HEK293 (cell line): ENCODE measurements at regions not wholly inside any gene's neighbourhood (a gene's known extent, or its start where the extent isn't known, plus 50 kb on each side); places are given as distances from the start of the nearest gene placed in this dataset.

ENCODE experiments used
- ZNF184 ChIP-seq: fragments of 450-650 bp; IDR thresholded peaks from 2 replicates; pipeline ENCODE4 v1.5.1; 2018; ENCODE audit warnings: missing biosample characterization, mild to moderate bottlenecking, missing genetic modification characterization
- ZNF19 ChIP-seq: fragments of 450-650 bp; formaldehyde crosslinking; IDR thresholded peaks from 2 replicates; pipeline ENCODE4; 2016; ENCODE audit warnings: missing biosample characterization, missing genetic modification characterization, low read depth
- ZNF223 ChIP-seq: fragments of 450-650 bp; formaldehyde crosslinking; IDR thresholded peaks from 2 replicates; pipeline ENCODE4 v1.5.1; 2016; ENCODE audit warnings: missing biosample characterization, missing genetic modification characterization
- ZNF274 ChIP-seq, 2 experiments: fragments of 200-500 bp in 1 of 2; fragments of 450-650 bp in 1 of 2; sonication (Bioruptor generic) in 1 of 2; formaldehyde crosslinking in 1 of 2; IDR thresholded peaks; 2 replicates each; pipeline versions ENCODE4 v1.5.1 to v1.6.1; 2014 to 2016; ENCODE audit warnings: borderline replicate concordance in 1 of 2, inconsistent platforms in 1 of 2, low read length in 1 of 2, missing biosample characterization in 1 of 2, missing genetic modification characterization in 1 of 2
- ZNF341 ChIP-seq: fragments of 450-650 bp; formaldehyde crosslinking; IDR thresholded peaks from 2 replicates; pipeline ENCODE4; 2016; ENCODE audit warnings: low read depth, missing biosample characterization, missing genetic modification characterization
- ZNF830 ChIP-seq: fragments of 450-650 bp; IDR thresholded peaks from 2 replicates; pipeline ENCODE4 v1.5.0; 2018; ENCODE audit warnings: missing biosample characterization, missing genetic modification characterization, low read depth, mild to moderate bottlenecking, moderate library complexity
- TF ChIP-seq, protein P1 (sequence below): fragments of 450-650 bp; formaldehyde crosslinking; IDR thresholded peaks from 2 replicates; pipeline ENCODE4 v1.5.1; 2016; ENCODE audit warnings: missing biosample characterization, missing genetic modification characterization
- TF ChIP-seq, protein P2 (sequence below): fragments of 450-650 bp; formaldehyde crosslinking; IDR thresholded peaks from 2 replicates; pipeline ENCODE4 v1.5.1; 2016; ENCODE audit warnings: missing biosample characterization, missing genetic modification characterization, borderline replicate concordance
- TF ChIP-seq, protein P3 (sequence below): IDR thresholded peaks from 2 replicates; pipeline ENCODE4 v1.6.1; 2011; ENCODE audit warnings: mild to moderate bottlenecking, low read depth, low read length, borderline replicate concordance
- TF ChIP-seq, protein P4 (sequence below): fragments of 450-650 bp; IDR thresholded peaks from 2 replicates; pipeline ENCODE4 v1.5.1; 2018; ENCODE audit warnings: missing biosample characterization, mild to moderate bottlenecking, missing genetic modification characterization

DNA sequence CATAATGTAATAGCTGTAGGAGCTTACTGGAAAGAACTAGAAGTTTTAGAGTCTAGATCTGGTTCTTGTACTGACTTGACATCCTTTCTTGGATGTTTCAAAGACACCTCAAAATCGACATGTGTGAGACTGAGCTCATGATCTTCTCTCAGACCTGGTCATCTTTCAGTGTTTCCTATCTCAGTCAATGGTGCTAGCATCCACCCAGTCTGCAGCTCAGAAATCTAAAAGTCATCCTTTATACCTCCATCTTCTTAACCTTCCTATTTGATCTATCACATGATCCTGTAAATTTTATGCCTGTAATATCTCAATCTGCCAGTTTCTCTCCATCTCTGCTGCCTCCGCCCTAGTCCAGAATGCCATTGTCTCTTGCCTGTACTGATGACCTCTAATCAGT is 301.9 kb upstream of the PITX2 start:
- TF ChIP-seq ZNF830 (tag by site-specific recombination) (no peak), ZNF274 (IDR thresholded peaks at IDR 0.05; ENCODE audit: low read length) (no peak), ZNF274 (tag by site-specific recombination; IDR thresholded peaks at IDR 0.05; ENCODE audit: borderline replicate concordance) (no peak), ZNF184 (tag by site-specific recombination) (no peak), ZNF19 (tag by site-specific recombination) (no peak), ZNF341 (tag by site-specific recombination) (no peak), ZNF223 (no peak)
- TF ChIP-seq, protein P1, sequence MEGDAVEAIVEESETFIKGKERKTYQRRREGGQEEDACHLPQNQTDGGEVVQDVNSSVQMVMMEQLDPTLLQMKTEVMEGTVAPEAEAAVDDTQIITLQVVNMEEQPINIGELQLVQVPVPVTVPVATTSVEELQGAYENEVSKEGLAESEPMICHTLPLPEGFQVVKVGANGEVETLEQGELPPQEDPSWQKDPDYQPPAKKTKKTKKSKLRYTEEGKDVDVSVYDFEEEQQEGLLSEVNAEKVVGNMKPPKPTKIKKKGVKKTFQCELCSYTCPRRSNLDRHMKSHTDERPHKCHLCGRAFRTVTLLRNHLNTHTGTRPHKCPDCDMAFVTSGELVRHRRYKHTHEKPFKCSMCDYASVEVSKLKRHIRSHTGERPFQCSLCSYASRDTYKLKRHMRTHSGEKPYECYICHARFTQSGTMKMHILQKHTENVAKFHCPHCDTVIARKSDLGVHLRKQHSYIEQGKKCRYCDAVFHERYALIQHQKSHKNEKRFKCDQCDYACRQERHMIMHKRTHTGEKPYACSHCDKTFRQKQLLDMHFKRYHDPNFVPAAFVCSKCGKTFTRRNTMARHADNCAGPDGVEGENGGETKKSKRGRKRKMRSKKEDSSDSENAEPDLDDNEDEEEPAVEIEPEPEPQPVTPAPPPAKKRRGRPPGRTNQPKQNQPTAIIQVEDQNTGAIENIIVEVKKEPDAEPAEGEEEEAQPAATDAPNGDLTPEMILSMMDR: no peak
- TF ChIP-seq, protein P2, sequence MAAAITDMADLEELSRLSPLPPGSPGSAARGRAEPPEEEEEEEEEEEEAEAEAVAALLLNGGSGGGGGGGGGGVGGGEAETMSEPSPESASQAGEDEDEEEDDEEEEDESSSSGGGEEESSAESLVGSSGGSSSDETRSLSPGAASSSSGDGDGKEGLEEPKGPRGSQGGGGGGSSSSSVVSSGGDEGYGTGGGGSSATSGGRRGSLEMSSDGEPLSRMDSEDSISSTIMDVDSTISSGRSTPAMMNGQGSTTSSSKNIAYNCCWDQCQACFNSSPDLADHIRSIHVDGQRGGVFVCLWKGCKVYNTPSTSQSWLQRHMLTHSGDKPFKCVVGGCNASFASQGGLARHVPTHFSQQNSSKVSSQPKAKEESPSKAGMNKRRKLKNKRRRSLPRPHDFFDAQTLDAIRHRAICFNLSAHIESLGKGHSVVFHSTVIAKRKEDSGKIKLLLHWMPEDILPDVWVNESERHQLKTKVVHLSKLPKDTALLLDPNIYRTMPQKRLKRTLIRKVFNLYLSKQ (tag by site-specific recombination): no peak
- TF ChIP-seq, protein P3, sequence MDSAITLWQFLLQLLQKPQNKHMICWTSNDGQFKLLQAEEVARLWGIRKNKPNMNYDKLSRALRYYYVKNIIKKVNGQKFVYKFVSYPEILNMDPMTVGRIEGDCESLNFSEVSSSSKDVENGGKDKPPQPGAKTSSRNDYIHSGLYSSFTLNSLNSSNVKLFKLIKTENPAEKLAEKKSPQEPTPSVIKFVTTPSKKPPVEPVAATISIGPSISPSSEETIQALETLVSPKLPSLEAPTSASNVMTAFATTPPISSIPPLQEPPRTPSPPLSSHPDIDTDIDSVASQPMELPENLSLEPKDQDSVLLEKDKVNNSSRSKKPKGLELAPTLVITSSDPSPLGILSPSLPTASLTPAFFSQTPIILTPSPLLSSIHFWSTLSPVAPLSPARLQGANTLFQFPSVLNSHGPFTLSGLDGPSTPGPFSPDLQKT: no peak
- TF ChIP-seq, protein P4, sequence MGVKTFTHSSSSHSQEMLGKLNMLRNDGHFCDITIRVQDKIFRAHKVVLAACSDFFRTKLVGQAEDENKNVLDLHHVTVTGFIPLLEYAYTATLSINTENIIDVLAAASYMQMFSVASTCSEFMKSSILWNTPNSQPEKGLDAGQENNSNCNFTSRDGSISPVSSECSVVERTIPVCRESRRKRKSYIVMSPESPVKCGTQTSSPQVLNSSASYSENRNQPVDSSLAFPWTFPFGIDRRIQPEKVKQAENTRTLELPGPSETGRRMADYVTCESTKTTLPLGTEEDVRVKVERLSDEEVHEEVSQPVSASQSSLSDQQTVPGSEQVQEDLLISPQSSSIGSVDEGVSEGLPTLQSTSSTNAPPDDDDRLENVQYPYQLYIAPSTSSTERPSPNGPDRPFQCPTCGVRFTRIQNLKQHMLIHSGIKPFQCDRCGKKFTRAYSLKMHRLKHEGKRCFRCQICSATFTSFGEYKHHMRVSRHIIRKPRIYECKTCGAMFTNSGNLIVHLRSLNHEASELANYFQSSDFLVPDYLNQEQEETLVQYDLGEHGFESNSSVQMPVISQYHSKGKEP (tag by site-specific recombination): no peak
